ENCODE measurements at regions not wholly inside any gene's neighbourhood (a gene's known extent, or its start where the extent isn't known, plus 50 kb on each side); places are given as distances from the start of the nearest gene placed in this dataset.
"Not testable (repeated sequence)": the region's sequence is repeated elsewhere in the genome, so short reads cannot be mapped to it uniquely, and the experiment has no call there.

DNA sequence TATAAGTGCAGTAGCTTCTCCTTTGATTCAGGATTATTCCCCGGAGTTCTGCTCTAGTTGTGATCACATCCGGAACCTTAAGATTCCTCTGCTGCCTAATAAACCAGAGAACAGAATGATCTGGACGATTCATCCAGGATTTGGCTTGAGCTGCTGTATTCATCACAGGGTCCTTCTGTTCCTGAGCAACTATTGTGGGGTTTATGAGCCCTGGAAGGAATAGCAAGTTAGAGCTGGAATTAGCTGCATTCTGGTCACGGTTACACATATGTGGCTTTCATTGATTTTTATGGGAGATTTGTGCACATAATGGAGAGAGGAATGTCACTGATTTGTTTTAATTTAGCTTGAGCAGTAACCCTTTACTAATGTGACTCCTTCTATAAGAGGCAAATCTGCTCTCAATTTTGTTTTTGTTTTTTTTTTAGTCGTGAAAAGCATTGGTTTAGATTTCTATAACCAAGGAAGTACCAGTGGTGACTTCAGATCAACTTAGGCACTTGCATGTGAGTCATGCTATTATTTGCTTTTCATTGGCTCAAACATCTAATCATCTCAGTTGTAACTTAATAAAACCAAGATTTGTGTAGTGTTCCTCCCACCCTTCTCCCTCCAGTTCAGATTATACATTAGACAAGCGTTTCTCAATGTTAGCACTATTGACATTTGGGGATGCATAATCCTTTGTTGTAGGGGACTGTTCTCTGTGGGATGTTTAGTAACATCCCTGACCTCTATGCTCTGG is 148.5 kb downstream of the OTOL1 start:
- no peak overlapping the region for H3K27ac ChIP-seq (ENCODE audit: low read depth, low read length, severe bottlenecking)
- WGBS, 2 experiments (ENCODE audit: insufficient coverage in 2 of 2): 98 to 100% methylated on average over 4 of the region's 6 CpGs
- H3K36me3 ChIP-seq (ENCODE audit: control insufficient read depth, insufficient read depth, low read length): no peaks in the 10 kb centered on the region
- no peaks in the 10 kb centered on the region for H3K9me3 ChIP-seq (ENCODE audit: control insufficient read depth, low read length)
- H3K4me3 ChIP-seq (ENCODE audit: extremely low read depth, insufficient read depth, low read length, poor library complexity, severe bottlenecking): no peak overlapping the region
- H3K4me1 ChIP-seq (ENCODE audit: control insufficient read depth, insufficient read depth, low read length, poor library complexity, severe bottlenecking): no peaks in the 10 kb centered on the region

DNA sequence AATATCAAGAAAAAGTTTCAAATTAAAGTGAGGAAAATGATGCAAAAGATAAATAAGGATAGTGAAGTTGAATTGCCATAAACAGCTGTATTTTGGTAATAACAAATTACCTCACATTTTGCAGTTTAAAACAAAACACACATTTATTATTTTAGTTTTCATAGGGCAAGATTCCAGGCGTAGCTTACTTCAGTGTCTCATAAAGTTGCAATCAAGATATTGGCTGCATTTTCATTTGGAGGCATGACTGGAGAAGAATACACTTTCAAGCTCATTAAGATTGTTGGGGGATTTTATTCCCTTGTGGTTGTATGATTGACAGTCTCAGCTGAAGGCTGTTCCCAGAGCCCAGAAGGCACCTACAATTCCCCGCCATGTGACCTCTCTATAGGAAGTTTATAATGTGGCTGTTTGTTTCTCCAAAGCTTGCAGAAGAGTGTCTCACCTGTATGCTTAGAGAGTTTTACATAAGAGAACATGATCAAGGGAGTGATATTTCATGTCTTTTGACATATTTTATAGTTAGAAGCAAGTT is 151.4 kb downstream of the OTOL1 start:
- WGBS, 2 experiments (ENCODE audit: insufficient coverage in 2 of 2): 90 to 100% methylated on average over 1 to 2 of the region's 2 CpGs
- no peak overlapping the region for H3K4me3 ChIP-seq (ENCODE audit: extremely low read depth, insufficient read depth, low read length, poor library complexity, severe bottlenecking)
- H3K9me3 ChIP-seq (ENCODE audit: control insufficient read depth, low read length): no peaks in the 10 kb centered on the region
- no peaks in the 10 kb centered on the region for H3K36me3 ChIP-seq (ENCODE audit: control insufficient read depth, insufficient read depth, low read length)
- H3K27ac ChIP-seq (ENCODE audit: low read depth, low read length, severe bottlenecking): no peak overlapping the region
- H3K4me1 ChIP-seq (ENCODE audit: control insufficient read depth, insufficient read depth, low read length, poor library complexity, severe bottlenecking): no peaks in the 10 kb centered on the region

DNA sequence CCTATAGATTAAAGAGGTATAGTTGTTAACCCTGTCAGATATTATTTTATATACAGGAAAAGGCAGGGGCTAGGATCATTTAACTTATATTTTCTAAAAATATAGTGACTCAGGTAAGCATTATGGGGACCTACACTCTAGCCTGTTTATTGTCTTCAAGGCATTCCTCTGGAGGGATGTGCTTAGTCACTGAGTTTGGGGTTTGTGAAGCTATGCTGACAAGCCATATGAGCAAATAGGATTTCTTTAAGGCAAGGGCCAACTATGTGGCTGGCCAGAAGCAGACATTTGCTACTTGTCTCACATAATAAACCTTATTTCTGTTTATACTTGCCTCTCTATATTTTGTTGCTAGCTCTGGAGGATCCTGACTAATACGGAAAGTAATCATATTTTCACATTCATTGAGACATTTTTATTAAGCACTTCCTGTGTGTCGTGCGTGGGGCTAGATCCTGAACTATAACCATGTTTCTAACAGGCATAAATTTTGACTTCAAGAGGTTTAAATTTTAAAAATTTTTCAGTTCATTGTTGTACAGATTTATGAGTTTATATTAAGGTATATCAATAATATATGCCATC is 153.4 kb downstream of the OTOL1 start:
- H3K9me3 ChIP-seq (ENCODE audit: control insufficient read depth, low read length): no peaks in the 10 kb centered on the region
- H3K4me3 ChIP-seq (ENCODE audit: extremely low read depth, insufficient read depth, low read length, poor library complexity, severe bottlenecking): no peak overlapping the region
- whole genome bisulfite sequencing, 2 experiments (ENCODE audit: insufficient coverage in 2 of 2): no CpG with 5 or more reads among the region's 3 CpGs
- no peaks in the 10 kb centered on the region for H3K4me1 ChIP-seq (ENCODE audit: control insufficient read depth, insufficient read depth, low read length, poor library complexity, severe bottlenecking)
- no peak overlapping the region for H3K27ac ChIP-seq (ENCODE audit: low read depth, low read length, severe bottlenecking)
- no peaks in the 10 kb centered on the region for H3K36me3 ChIP-seq (ENCODE audit: control insufficient read depth, insufficient read depth, low read length)

DNA sequence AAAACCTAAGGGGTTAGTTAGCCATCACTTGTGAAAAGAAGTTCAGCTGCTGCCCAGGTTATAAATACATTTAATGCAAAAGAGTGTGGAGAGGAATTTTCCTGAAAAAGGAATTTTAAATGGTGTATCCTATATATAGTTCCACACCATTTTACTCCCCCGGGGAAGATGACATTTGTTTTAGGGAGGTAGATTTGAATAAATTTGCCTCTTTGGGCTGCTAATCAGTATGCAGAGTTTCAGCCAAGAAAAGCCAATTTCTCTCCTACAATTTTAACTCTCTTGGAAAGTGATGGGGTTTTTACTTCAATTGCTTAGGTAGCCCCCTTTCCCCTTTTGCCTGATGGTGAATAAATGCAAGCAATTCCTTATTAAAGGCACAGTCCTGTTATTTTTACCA is 161.2 kb downstream of the OTOL1 start:
- no peaks in the 10 kb centered on the region for H3K4me1 ChIP-seq (ENCODE audit: control insufficient read depth, insufficient read depth, low read length, poor library complexity, severe bottlenecking)
- no peaks in the 10 kb centered on the region for H3K36me3 ChIP-seq (ENCODE audit: control insufficient read depth, insufficient read depth, low read length)
- H3K9me3 ChIP-seq (ENCODE audit: control insufficient read depth, low read length): no peaks in the 10 kb centered on the region
- no peak overlapping the region for H3K4me3 ChIP-seq (ENCODE audit: extremely low read depth, insufficient read depth, low read length, poor library complexity, severe bottlenecking)
- H3K27ac ChIP-seq (ENCODE audit: low read depth, low read length, severe bottlenecking): no peak overlapping the region
- WGBS, 2 experiments (ENCODE audit: insufficient coverage in 2 of 2): no CpG with 5 or more reads among the region's 1 CpG

DNA sequence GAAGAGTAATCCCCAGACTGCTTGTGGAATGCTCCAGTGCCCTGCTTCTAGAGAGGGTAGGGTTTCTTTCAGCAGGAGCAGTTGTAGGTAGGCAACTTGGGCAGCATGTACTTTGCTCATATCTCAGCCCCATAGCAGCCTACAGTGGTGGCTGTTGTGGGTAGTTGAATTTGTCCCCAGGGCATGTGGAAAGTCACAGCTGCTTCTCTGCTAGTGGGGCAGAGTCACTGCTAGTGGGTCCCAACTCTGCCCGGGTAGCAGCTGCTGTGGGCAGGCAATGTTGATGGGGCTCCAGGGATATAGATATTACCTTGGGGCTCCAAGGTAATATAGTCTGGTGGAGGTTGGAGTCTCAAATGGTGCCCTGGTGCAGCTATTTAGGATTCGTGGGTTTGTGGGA is 174.5 kb downstream of the OTOL1 start:
- Histone ChIP-seq H3K4me1 (ENCODE audit: control insufficient read depth, insufficient read depth, low read length, poor library complexity, severe bottlenecking) (no peaks in the 10 kb centered on the region), H3K36me3 (ENCODE audit: control insufficient read depth, insufficient read depth, low read length) (no peaks in the 10 kb centered on the region), H3K27ac (ENCODE audit: low read depth, low read length, severe bottlenecking) (no peak overlapping the region), H3K9me3 (ENCODE audit: control insufficient read depth, low read length) (peaks cover 8% of the 10 kb centered on the region), H3K4me3 (ENCODE audit: extremely low read depth, insufficient read depth, low read length, poor library complexity, severe bottlenecking) (no peak overlapping the region)
- WGBS, 2 experiments (ENCODE audit: insufficient coverage in 2 of 2): 84 to 93% methylated on average over 2 of the region's 2 CpGs

DNA sequence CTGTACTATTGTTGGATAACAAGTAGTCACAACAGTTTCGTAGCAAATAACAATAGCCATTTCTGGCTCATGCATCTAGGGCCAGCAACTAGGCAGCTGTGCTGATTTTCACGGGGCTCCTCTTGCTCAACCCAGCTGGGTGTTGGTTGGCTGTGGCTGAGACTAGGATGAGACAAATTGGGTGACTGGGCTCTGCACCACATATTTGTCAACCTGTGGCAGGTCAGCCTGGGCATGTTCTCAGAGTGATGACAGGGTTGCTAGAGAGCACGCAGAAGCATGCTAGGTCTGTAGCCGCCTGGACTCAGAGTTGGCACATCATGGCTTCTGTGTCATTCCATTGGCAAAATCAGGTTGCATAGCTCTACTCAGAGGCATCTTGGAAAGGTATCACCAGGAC is 175.9 kb downstream of the OTOL1 start:
- no peak overlapping the region for H3K4me3 ChIP-seq (ENCODE audit: extremely low read depth, insufficient read depth, low read length, poor library complexity, severe bottlenecking)
- WGBS, 2 experiments (ENCODE audit: insufficient coverage in 2 of 2): 66 to 87% methylated on average over 3 to 4 of the region's 4 CpGs
- no peaks in the 10 kb centered on the region for H3K36me3 ChIP-seq (ENCODE audit: control insufficient read depth, insufficient read depth, low read length)
- H3K27ac ChIP-seq (ENCODE audit: low read depth, low read length, severe bottlenecking): no peak overlapping the region
- peaks cover 8% of the 10 kb centered on the region for H3K9me3 ChIP-seq (ENCODE audit: control insufficient read depth, low read length)
- no peaks in the 10 kb centered on the region for H3K4me1 ChIP-seq (ENCODE audit: control insufficient read depth, insufficient read depth, low read length, poor library complexity, severe bottlenecking)

DNA sequence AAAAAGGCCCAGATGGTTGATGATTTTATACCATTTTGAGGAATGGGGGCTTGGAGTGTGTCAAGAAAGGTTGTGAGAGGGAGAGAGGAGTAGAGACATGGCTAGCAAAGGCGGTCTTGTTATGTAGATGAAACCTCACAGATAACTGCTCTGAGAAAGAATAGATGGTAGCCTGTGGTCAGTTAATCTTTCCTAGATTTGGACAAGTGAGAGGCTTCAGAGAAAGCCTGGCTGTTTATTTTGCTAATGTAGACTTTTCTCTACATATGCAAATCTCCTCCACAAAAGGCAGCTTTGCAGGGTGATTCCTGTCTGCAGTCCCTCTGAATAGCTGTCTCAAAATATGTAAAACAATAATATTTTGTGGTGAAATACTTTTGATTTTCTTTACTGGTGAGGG is 177.3 kb downstream of the OTOL1 start:
- H3K4me1 ChIP-seq (ENCODE audit: control insufficient read depth, insufficient read depth, low read length, poor library complexity, severe bottlenecking): no peaks in the 10 kb centered on the region
- H3K4me3 ChIP-seq (ENCODE audit: extremely low read depth, insufficient read depth, low read length, poor library complexity, severe bottlenecking): no peak overlapping the region
- H3K36me3 ChIP-seq (ENCODE audit: control insufficient read depth, insufficient read depth, low read length): no peaks in the 10 kb centered on the region
- no peak overlapping the region for H3K27ac ChIP-seq (ENCODE audit: low read depth, low read length, severe bottlenecking)
- WGBS, 2 experiments (ENCODE audit: insufficient coverage in 2 of 2): 56% methylated on average over 1 of the region's 1 CpG; no CpG with 5 or more reads in 1 of the 2 experiments
- H3K9me3 ChIP-seq (ENCODE audit: control insufficient read depth, low read length): peaks cover 6% of the 10 kb centered on the region

DNA sequence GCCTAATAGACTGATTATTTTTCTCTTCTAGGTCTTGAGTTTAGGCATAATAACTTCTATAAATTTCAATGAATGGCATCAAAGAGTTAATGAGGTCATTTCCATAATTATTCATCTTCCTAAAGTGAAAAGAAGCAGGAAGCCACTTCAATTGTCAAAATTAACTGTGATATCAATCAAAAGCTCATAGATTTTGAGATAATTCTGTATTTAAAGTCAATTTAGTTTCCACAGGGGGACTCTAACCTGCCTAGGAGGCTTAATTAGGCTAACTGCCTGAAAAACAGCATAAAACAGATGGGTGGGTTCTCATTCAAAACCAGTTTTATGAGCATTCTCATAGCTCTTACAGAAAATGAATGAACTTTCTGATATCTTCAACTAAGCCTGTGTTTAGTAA is 177.8 kb downstream of the OTOL1 start:
- H3K27ac ChIP-seq (ENCODE audit: low read depth, low read length, severe bottlenecking): no peak overlapping the region
- H3K9me3 ChIP-seq (ENCODE audit: control insufficient read depth, low read length): peaks cover 1% of the 10 kb centered on the region
- no peaks in the 10 kb centered on the region for H3K4me1 ChIP-seq (ENCODE audit: control insufficient read depth, insufficient read depth, low read length, poor library complexity, severe bottlenecking)
- H3K36me3 ChIP-seq (ENCODE audit: control insufficient read depth, insufficient read depth, low read length): no peaks in the 10 kb centered on the region
- H3K4me3 ChIP-seq (ENCODE audit: extremely low read depth, insufficient read depth, low read length, poor library complexity, severe bottlenecking): no peak overlapping the region

DNA sequence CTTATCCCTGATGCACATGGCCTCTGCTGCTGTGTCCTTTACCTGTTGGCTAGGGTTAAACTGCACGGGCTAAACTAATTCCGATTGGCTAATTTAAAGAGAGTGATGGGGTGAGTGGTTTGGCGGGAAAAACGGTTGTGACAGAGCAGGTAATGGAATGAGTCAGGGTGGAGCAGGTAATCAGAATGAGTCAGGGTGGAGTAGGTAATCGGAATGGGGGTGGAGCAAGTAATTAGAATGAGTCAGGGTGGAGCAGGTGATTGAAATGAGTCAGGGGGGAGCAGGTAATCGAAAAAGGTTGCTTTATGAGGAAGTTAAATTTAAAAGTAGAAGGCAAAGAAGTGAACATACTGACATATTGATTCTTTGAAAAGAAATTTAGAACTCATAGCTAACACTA is 185.2 kb downstream of the OTOL1 start:
- 70 to 95% methylated on average over 1 to 5 of the region's 6 CpGs for WGBS, 2 experiments (ENCODE audit: insufficient coverage in 2 of 2)
- H3K4me3 ChIP-seq (ENCODE audit: extremely low read depth, insufficient read depth, low read length, poor library complexity, severe bottlenecking); H3K9me3 ChIP-seq (ENCODE audit: control insufficient read depth, low read length); H3K36me3 ChIP-seq (ENCODE audit: control insufficient read depth, insufficient read depth, low read length); H3K27ac ChIP-seq (ENCODE audit: low read depth, low read length, severe bottlenecking); H3K4me1 ChIP-seq (ENCODE audit: control insufficient read depth, insufficient read depth, low read length, poor library complexity, severe bottlenecking): not testable (repeated sequence)

DNA sequence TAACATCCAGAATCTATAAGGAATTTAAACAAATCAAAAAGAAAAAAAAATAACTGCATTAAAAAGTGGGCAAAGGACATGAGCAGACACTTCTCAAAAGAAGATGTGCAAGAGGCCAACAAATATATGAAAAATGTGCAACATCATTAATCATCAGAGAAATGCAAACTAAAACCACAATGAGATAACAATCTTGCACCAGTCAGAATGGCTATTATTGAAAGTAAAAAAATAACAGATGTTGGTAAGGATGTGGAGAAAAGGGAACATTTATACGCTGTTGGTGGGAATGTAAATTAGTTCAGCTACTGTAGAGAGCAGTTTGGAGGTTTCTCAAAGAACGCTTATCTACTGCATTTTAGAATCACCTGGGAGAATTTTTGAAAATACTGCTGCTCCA is 186.1 kb downstream of the OTOL1 start:
- Histone ChIP-seq H3K27ac (ENCODE audit: low read depth, low read length, severe bottlenecking) (no peak overlapping the region), H3K4me3 (ENCODE audit: extremely low read depth, insufficient read depth, low read length, poor library complexity, severe bottlenecking) (no peak overlapping the region), H3K36me3 (ENCODE audit: control insufficient read depth, insufficient read depth, low read length) (no peaks in the 10 kb centered on the region), H3K4me1 (ENCODE audit: control insufficient read depth, insufficient read depth, low read length, poor library complexity, severe bottlenecking) (no peaks in the 10 kb centered on the region), H3K9me3 (ENCODE audit: control insufficient read depth, low read length) (no peaks in the 10 kb centered on the region)
- WGBS, 2 experiments (ENCODE audit: insufficient coverage in 2 of 2): 97 to 100% methylated on average over 2 of the region's 2 CpGs

DNA sequence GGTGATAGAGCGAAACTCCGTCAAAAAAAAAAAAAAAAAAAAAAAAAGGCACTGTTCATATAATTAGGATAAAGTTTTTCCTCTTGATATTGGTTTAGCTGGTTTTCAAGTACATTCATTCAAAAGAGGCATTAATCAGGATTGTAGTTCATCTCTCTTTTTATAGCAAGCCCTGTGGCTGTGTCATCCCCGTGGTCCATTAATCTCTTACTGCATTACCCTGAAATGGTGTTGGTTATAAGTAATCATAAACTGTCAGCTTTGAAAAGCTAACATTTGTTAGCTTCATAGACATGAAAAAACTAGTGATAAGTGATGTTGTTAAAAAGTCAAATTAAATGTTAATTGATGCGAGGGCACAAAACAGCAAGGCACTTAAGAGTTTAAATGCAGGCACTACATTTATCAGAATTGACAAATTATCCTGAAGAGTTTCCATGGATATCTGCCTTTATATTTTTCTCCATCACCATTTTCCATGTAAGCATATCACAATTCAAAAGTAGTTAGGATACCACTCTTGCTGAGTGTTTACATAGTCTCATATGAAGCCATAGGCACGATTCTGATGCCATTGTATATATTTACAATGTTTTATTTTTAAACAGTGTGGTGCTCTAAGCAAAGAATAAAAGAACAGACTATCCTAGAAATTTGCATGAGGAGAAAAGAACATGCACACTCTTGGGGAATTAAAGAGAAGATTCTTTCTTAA is 193.1 kb downstream of the OTOL1 start:
- H3K9me3 ChIP-seq (ENCODE audit: control insufficient read depth, low read length): no peaks in the 10 kb centered on the region
- H3K4me1 ChIP-seq (ENCODE audit: control insufficient read depth, insufficient read depth, low read length, poor library complexity, severe bottlenecking): peaks cover 2% of the 10 kb centered on the region
- no peak overlapping the region for H3K4me3 ChIP-seq (ENCODE audit: extremely low read depth, insufficient read depth, low read length, poor library complexity, severe bottlenecking)
- WGBS, 2 experiments (ENCODE audit: insufficient coverage in 2 of 2): no CpG with 5 or more reads among the region's 5 CpGs
- no peak overlapping the region for H3K27ac ChIP-seq (ENCODE audit: low read depth, low read length, severe bottlenecking)
- no peaks in the 10 kb centered on the region for H3K36me3 ChIP-seq (ENCODE audit: control insufficient read depth, insufficient read depth, low read length)
